NCI-H1436 (cell line): ENCODE measurements at regions not wholly inside any gene's neighbourhood (a gene's known extent, or its start where the extent isn't known, plus 50 kb on each side); places are given as distances from the start of the nearest gene placed in this dataset.
"Not testable (repeated sequence)": the region's sequence is repeated elsewhere in the genome, so short reads cannot be mapped to it uniquely, and the experiment has no call there.

Experiments used
- DNase-seq: peaks from one replicate; lab custom pipeline; 2025; lab: John Stamatoyannopoulos, UW

GRCh38 chr6:50998905-50999304, 180.2 kb downstream of the TFAP2B start:
- no peak for DNase-seq

- DNase-seq: no peak
These were observed 182.7 kb downstream of the TFAP2B start for GRCh38 chr6:51001399-51001798.

- peak; percentile 33 for DNase-seq
These were observed 185.7 kb downstream of the TFAP2B start for GRCh38 chr6:51004380-51004779.

- DNase-seq: no peak
These were observed 187.1 kb downstream of the TFAP2B start for GRCh38 chr6:51005779-51006178.

GRCh38 chr6:51007237-51007636, 188.6 kb downstream of the TFAP2B start:
- DNase-seq: no peak

- DNase-seq: not testable (repeated sequence)
These were observed 190.0 kb downstream of the TFAP2B start for GRCh38 chr6:51008693-51009092.

GRCh38 chr6:51013376-51013775, 194.7 kb downstream of the TFAP2B start:
- no peak for DNase-seq

- no peak for DNase-seq
These were observed 196.7 kb downstream of the TFAP2B start for GRCh38 chr6:51015394-51015793.

- DNase-seq: no peak
These were observed 197.8 kb downstream of the TFAP2B start for GRCh38 chr6:51016489-51016888.

- peak; percentile 27 for DNase-seq
These were observed 201.1 kb downstream of the TFAP2B start for GRCh38 chr6:51019806-51020205.

GRCh38 chr6:51021171-51021570, 202.5 kb downstream of the TFAP2B start:
- DNase-seq: no peak

- DNase-seq: no peak
These were observed 205.5 kb downstream of the TFAP2B start for GRCh38 chr6:51024126-51024525.

- no peak for DNase-seq
These were observed 206.6 kb downstream of the TFAP2B start for GRCh38 chr6:51025082-51025777.

- DNase-seq: no peak
These were observed 208.8 kb downstream of the TFAP2B start for GRCh38 chr6:51027283-51028065.

- no peak for DNase-seq
These were observed 209.6 kb downstream of the TFAP2B start for GRCh38 chr6:51028276-51028675.

- no peak for DNase-seq
These were observed 210.9 kb downstream of the TFAP2B start for GRCh38 chr6:51029561-51029960.

GRCh38 chr6:51045548-51045947, 226.9 kb downstream of the TFAP2B start:
- DNase-seq: peak; percentile 67

GRCh38 chr6:51049288-51049982, 230.8 kb downstream of the TFAP2B start:
- peak; percentile 82 for DNase-seq

- no peak for DNase-seq
These were observed 231.6 kb downstream of the TFAP2B start for GRCh38 chr6:51049983-51050877.

GRCh38 chr6:51052716-51053115, 234.0 kb downstream of the TFAP2B start:
- not testable (repeated sequence) for DNase-seq

- DNase-seq: not testable (repeated sequence)
These were observed 236.6 kb downstream of the TFAP2B start for GRCh38 chr6:51055316-51055715.

- no peak for DNase-seq
These were observed 238.6 kb downstream of the TFAP2B start for GRCh38 chr6:51057296-51057695.
